Endometrial microvascular endothelial cells (primary cell): ENCODE measurements at regions not wholly inside any gene's neighbourhood (a gene's known extent, or its start where the extent isn't known, plus 50 kb on each side); places are given as distances from the start of the nearest gene placed in this dataset.

ENCODE experiments used
- in situ Hi-C: cut with HindIII; loops from 2 replicates; pipeline ENCODE4 v1.10.0; 2017; ENCODE audit warnings: low sequenced_read_pairs, low pct_unique_long_range_greater_than_20kb; ENCODE audit errors: inconsistent ontology term

- in situ Hi-C loops = no loop called here
Measured at GRCh38 chr16:65494080-65494479, 372.2 kb upstream of the CDH11 start.

DNA sequence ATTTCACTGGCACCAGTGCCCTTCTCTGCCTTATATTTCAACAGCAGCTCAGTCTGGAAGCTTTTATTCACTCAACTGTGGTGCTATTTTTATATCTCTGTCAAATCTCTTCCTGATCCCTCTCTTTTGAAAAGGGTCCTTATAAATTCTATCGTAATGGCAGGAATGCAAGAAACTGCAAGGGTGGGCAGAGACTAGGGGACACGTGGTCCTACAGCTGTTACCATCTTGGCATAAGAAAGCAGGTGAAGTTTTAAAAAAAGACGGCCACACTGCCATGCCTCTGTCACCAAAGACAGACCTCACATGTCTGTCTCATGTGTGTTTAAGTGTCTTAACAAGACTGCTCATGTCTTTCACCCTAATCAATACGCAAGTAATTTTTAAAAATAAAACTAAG is 368.4 kb upstream of the CDH11 start:
- in situ Hi-C loops = no loop called here

DNA sequence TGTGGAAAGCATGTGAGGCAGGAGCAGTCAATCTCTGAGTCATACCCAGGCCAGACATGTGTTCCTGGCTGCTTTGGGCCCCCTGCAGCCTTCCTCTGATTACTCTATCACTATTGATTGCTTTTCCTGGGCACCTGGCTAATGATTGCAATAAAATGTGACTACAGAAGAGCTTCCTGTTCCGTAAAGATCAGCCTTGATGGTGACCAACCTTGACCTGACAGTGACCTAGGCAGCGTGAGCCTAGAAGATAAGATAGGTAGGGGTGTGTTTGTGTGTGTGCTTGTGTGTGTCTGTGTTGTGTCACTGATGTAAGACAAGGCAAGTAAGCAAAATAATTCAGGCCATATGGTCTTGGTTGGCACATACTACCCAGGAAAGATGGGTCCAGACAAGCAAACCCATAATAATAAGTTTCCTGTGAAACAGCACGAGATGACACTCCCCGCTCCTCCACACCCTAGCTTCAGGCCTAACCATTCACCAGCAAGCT is 367.7 kb upstream of the CDH11 start:
- in situ Hi-C loops = no loop called here

- in situ Hi-C loops = no loop called here
Measured at GRCh38 chr16:65487231-65487630, 365.4 kb upstream of the CDH11 start.

DNA sequence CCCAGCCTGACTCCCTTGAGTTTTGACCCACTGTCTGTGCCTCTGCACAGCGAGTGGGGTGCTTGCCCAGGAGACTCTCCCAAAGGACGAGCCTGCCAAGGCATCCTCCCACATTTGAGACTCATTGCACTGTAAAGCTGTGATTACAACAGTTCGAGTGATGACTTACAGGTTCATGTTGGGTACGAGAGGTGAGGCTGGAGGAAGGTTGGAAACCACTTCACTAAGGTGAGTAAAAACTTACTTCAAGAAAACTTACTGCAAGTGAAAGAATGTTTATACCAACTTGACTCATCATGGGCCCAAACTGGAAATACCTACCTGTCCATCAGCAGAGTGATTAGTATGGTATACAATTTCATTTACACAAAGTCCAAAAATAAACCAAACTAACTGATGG is 360.1 kb upstream of the CDH11 start:
- in situ Hi-C loops = no loop called here

DNA sequence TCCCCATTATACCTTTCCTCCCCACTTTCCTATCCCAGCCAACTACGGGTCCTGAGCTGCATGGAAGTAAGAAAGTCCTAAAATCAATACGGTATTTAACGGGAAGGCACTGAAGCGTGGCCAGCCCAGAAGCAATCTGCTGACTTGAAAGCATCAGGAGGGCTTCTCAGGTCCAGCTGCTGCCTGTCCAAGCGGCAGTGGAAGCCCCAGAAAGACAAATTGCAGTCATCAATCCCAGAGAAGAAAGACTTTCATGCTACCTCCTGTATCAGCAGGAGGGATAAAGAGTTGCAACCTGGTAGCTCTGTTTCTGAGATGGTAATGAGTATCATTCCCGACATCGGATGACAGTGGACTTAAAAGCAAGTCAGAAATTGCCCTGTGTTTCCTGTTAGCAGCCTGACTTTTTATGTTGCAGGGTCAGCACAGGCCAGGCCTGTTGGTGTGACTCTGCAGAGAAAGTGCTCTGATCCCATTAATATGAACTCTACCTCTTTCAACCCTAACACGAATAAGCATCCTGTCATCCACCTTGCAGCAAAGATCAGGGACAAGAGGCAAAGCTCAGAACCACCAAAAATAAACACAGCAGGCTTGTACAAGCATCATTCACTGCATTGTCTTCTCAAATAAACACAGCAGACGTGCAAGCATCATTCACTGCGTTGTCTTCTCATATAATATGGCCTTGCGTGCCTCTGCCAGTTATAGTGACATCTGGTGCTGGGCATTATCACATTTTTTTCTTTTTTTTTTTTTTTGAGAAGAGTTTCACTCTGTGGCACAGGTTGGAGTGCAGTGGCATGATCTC is 358.6 kb upstream of the CDH11 start:
- in situ Hi-C loops = no loop called here

DNA sequence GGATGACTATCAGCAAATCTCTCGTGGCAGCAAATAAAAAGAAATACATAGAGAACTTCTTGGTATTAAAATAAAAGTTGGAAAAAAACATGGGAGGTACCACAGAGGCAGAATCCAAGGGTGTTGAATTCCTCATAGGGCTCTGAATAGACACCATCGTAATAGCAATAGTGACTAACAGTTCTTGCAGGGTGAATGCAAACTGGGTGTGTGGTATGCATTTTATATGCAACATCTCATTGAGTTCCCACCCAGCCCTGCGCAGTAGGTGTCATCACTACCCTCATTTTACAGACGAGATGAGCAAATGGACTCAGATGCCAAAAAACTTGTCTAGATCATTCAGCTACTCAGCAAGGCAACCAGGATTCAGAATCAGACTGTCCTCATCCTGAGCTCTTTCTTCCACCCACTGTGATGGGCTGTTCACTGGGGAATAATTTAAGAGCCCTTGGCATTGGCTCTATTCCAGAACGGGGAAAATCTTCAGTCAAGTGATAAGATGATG is 354.6 kb upstream of the CDH11 start:
- in situ Hi-C loops = no loop called here

GRCh38 chr16:65473699-65474098 is 351.8 kb upstream of the CDH11 start:
- in situ Hi-C loops = no loop called here

GRCh38 chr16:65469116-65469515 is 347.3 kb upstream of the CDH11 start:
- in situ Hi-C loops = no loop called here

DNA sequence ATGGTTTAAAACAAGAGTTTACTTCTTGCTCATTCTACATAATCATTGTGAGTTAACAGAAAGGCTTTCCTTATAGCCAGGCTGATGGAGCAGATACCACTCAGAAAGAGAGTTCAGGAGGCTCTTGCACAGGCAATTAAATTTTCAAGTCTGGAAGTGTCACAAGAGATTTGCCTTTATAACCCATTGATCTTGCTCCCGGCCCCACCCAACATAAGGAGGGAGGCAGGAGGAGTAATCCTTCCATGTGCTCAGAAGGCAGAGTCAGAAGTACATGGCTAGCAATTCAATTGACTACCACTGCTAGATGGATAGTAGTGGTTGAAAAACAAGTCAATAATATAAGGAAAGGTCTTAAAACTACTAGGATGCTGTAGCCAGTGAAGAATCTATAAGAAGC is 346.3 kb upstream of the CDH11 start:
- in situ Hi-C loops = no loop called here

DNA sequence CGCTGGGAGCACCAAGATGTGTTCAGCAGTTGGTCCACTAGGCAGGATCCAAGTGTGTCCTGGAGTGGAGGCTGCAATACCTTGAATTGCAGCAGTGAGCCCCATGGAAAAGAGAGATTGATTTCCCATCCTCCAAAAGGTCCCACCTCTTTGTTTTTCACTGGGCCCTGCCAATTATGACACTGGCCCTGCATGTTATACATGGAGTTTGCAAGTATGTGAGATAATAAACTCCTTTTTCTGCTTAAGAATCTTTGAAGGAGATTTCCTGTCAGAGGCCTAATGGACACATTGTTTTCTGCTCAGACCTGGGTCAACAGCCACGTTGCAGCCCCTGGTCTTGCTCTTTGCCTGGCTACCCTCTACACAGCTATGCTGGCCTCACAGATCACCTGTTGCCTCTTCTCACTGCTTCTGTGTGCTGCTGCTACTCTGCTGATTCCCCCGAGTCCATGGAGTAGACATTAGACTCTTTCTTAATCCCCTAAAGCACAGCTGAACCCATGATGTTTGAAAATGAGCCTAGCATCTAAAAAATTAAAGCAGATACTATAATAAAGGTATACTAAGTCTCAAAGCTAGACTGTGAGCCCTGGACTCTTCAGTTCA is 341.9 kb upstream of the CDH11 start:
- in situ Hi-C loops = no loop called here

DNA sequence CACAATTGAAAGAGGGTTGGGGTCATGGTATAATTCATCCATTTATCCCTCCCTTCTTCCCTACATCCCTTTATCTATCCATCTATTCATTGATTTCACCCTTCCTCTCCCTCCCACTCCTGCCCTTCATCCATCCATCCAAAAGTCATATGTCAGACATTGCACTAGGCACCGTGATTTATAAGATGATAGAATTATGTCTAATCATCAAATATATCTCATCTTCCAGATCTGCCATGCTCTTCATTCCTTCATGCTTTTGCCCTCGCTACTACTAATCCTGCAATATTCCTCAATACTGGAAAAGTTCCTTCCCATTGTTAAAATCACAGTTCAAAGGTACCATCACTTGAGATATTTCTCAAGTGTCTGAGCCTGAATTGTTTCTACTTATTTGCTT is 335.2 kb upstream of the CDH11 start:
- in situ Hi-C loops = no loop called here

DNA sequence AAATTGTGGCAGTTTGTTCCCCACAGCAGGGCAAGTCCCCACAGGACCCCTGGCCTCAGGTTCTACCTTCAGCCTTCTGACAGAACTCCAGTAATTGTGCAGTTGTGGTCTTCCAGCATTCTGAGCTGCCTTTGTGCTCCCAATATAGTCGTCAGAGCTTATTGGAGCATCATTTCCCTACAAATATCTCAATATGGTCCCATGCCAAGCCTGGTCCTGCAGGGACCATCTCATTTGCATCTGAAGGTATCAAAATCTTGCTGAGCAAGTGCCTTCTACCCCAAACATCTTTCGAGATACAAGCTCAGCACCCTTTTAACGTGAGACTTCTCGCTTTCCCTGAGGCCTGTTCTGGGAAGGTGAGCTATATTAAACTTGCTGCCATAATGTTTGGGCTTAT is 333.9 kb upstream of the CDH11 start:
- in situ Hi-C loops = no loop called here

- in situ Hi-C loops = no loop called here
Measured at GRCh38 chr16:65453646-65454045, 331.8 kb upstream of the CDH11 start.

GRCh38 chr16:65449526-65449925 is 327.7 kb upstream of the CDH11 start:
- in situ Hi-C loops = no loop called here

- in situ Hi-C loops = no loop called here
Measured at GRCh38 chr16:65446427-65446826, 324.6 kb upstream of the CDH11 start.

GRCh38 chr16:65445313-65446260 is 323.7 kb upstream of the CDH11 start:
- in situ Hi-C loops = no loop called here

DNA sequence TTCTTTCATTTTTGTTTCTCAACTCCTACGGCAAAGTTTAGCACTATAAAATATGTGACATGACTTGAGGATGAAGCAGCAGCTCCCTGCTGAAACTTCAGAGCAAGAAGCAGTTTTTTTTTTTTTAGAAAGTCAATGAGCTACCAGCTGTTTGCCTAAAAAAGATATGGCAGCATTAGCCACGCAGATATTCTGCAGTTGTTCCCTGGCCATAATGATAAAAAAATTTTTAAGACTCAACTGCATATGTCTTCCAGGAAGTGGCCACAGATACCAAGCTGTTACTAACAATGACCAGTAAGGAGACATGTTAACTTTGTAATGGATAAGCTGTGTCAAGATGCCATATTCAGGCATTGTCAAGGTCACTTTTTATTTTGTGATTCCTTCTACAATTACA is 319.6 kb upstream of the CDH11 start:
- in situ Hi-C loops = no loop called here

- in situ Hi-C loops = no loop called here
Measured at GRCh38 chr16:65429504-65430181, 307.8 kb upstream of the CDH11 start.
